HCT116 (cell line): ENCODE measurements at regions not wholly inside any gene's neighbourhood (a gene's known extent, or its start where the extent isn't known, plus 50 kb on each side); places are given as distances from the start of the nearest gene placed in this dataset.

Experiments
- ATAC-seq: fragments of 200-7000 bp; cut with Tn5 transposase; 2 replicates; pipeline ENCODE4 v1.9.1; 2020; ENCODE audit warnings: mild to moderate bottlenecking, moderate library complexity
- BruUV-seq: library from RNA; stranded (reverse); fragments of 400-500 nt; replicated peaks from 2 replicates; lab custom pipeline; 2021; lab: Mats Ljungman, UMichigan
- CTCF ChIA-PET: fragments of 300-600 bp; sonication (Branson Sonifier 250); formaldehyde crosslinking; loops from one replicate; lab custom pipeline; 2021; ENCODE audit warnings: antibody characterized with exemption; lab: Charles Lee
- POLR2A ChIA-PET: fragments of 300-600, 350-600 bp; sonication (Branson Sonifier 250); formaldehyde crosslinking; loops from one replicate; lab custom pipeline; 2021; ENCODE audit warnings: antibody characterized with exemption; lab: Charles Lee
- RAD21 ChIA-PET, 2 experiments: fragments of 300-600 bp; sonication (Branson Sonifier 250); formaldehyde crosslinking; loops; one replicate each; lab custom pipeline; 2023; ENCODE audit warnings: low total read pairs in 2 of 2; ENCODE audit not compliant: uncharacterized antibody in 2 of 2, unreplicated experiment in 2 of 2, low non-redundant PET in 1 of 2; lab: Charles Lee
- DNase-seq: peaks from one replicate; pipeline ENCODE4 v3.0.0-alpha.2; 2010; ENCODE audit warnings: low read depth, low spot score
- H2AFZ ChIP-seq: fragments of 200-600 bp; shearing (Covaris generic), sonication (generic); 2 replicates; pipeline ENCODE4 v1.6.1; 2017; ENCODE audit warnings: low read depth, mixed run types, mixed read lengths, antibody characterized with exemption, low read length; ENCODE audit not compliant: poor library complexity, severe bottlenecking
- H3K27ac ChIP-seq: 2 replicates; pipeline ENCODE4 v1.5.1; 2012; ENCODE audit warnings: low read depth, low read length
- H3K27me3 ChIP-seq: fragments of 200-600 bp; sonication (generic); 2 replicates; pipeline ENCODE4 v1.6.1; 2016; ENCODE audit warnings: mixed run types, low read length, mixed read lengths; ENCODE audit not compliant: insufficient read depth
- H3K36me3 ChIP-seq, 2 experiments: fragments of 200-500 bp in 1 of 2; fragments of 200-600 bp in 1 of 2; sonication (Bioruptor generic) in 1 of 2; sonication (generic) in 1 of 2; 2 replicates each; pipeline versions ENCODE4 v1.5.1 to v1.6.1; 2014 to 2016; ENCODE audit warnings: low read length in 2 of 2, inconsistent platforms in 1 of 2, mixed read lengths in 1 of 2, mixed run types in 1 of 2; ENCODE audit not compliant: insufficient read depth in 2 of 2, control insufficient read depth in 1 of 2
- H3K4me1 ChIP-seq, 2 experiments: fragments of 200-600 bp in 1 of 2; sonication (generic) in 1 of 2; 2 replicates each; pipeline versions ENCODE4 v1.5.1 to v1.6.1; 2012 to 2017; ENCODE audit warnings: low read length in 2 of 2, inconsistent platforms in 1 of 2, mild to moderate bottlenecking in 1 of 2, mixed read lengths in 1 of 2, mixed run types in 1 of 2, moderate library complexity in 1 of 2; ENCODE audit not compliant: insufficient read depth in 2 of 2, control insufficient read depth in 1 of 2
- H3K4me2 ChIP-seq: fragments of 200-600 bp; sonication (generic); 2 replicates; pipeline ENCODE4 v1.6.1; 2017; ENCODE audit warnings: mixed run types, low read length, mixed read lengths
- H3K4me3 ChIP-seq, 2 experiments: fragments of 200-600 bp in 1 of 2; sonication (generic) in 1 of 2; replicated peaks in 1 of 2; 2 replicates each; pipeline ENCODE4 v1.5.1; 2011 to 2016; ENCODE audit warnings: low read length in 2 of 2, control low read depth in 1 of 2, low read depth in 1 of 2, mild to moderate bottlenecking in 1 of 2, mixed read lengths in 1 of 2, mixed run types in 1 of 2
- H3K79me2 ChIP-seq: fragments of 200-600 bp; sonication (generic); 2 replicates; pipeline ENCODE4 v1.6.1; 2017; ENCODE audit warnings: mild to moderate bottlenecking, mixed run types, low read length, moderate library complexity, mixed read lengths; ENCODE audit not compliant: insufficient read depth
- H3K9ac ChIP-seq: fragments of 200-600 bp; sonication (generic); 2 replicates; pipeline ENCODE4 v1.6.1; 2016; ENCODE audit warnings: low read length, mixed read lengths
- H3K9me2 ChIP-seq: fragments of 200-600 bp; sonication (generic), shearing (Covaris generic); 2 replicates; pipeline ENCODE4 v1.6.1; 2017; ENCODE audit warnings: mixed run types, mild to moderate bottlenecking, moderate library complexity; ENCODE audit not compliant: insufficient read depth
- H3K9me3 ChIP-seq, 2 experiments: fragments of 200-500 bp in 1 of 2; fragments of 200-600 bp in 1 of 2; sonication (Bioruptor generic) in 1 of 2; sonication (generic) in 1 of 2; 2 replicates each; pipeline ENCODE4 v1.6.1; 2014 to 2017; ENCODE audit warnings: low read length in 2 of 2, mixed read lengths in 2 of 2, inconsistent platforms in 1 of 2, low read depth in 1 of 2, mild to moderate bottlenecking in 1 of 2, mixed run types in 1 of 2, moderate library complexity in 1 of 2; ENCODE audit not compliant: control insufficient read depth in 1 of 2, insufficient read depth in 1 of 2
- H4K20me1 ChIP-seq: fragments of 200-600 bp; sonication (generic), shearing (Covaris generic); 2 replicates; pipeline ENCODE4 v1.6.1; 2017; ENCODE audit warnings: mixed run types, mild to moderate bottlenecking, moderate library complexity; ENCODE audit not compliant: insufficient read depth
- ATF3 ChIP-seq: IDR thresholded peaks from 2 replicates; pipeline ENCODE4 v1.6.1; 2012
- CBX3 ChIP-seq: IDR thresholded peaks from 2 replicates; pipeline ENCODE4 v1.6.1; 2012; ENCODE audit warnings: low read depth
- CEBPB ChIP-seq: IDR thresholded peaks from 2 replicates; pipeline ENCODE4 v1.6.1; 2012; ENCODE audit warnings: low read depth
- CTCF ChIP-seq, 3 experiments: fragments of 200-600 bp in 1 of 3; sonication (generic) in 1 of 3; IDR thresholded peaks in 2 of 3; conservative IDR thresholded peaks in 1 of 3; 2 replicates each; pipeline ENCODE4 v1.5.1; 2012 to 2017; ENCODE audit warnings: low read depth in 2 of 3, low read length in 2 of 3, antibody characterized with exemption in 1 of 3, borderline replicate concordance in 1 of 3, control low read depth in 1 of 3, mild to moderate bottlenecking in 1 of 3, mixed read lengths in 1 of 3, mixed run types in 1 of 3, moderate library complexity in 1 of 3; ENCODE audit not compliant: insufficient read depth in 1 of 3
- JUND ChIP-seq: IDR thresholded peaks from 2 replicates; pipeline ENCODE4 v1.6.1; 2012
- MAX ChIP-seq: IDR thresholded peaks from 2 replicates; pipeline ENCODE4 v1.6.1; 2012
- RAD21 ChIP-seq: IDR thresholded peaks from 2 replicates; pipeline ENCODE4 v1.6.1; 2012; ENCODE audit warnings: low read depth, mild to moderate bottlenecking
- SIN3A ChIP-seq: IDR thresholded peaks from 2 replicates; pipeline ENCODE4 v1.6.1; 2012; ENCODE audit warnings: low read depth
- SP1 ChIP-seq: IDR thresholded peaks from 2 replicates; pipeline ENCODE4 v1.6.1; 2012; ENCODE audit warnings: low read depth
- YY1 ChIP-seq: IDR thresholded peaks from 2 replicates; pipeline ENCODE4 v1.6.1; 2011; ENCODE audit warnings: low read length, low read depth, moderate library complexity, mild to moderate bottlenecking; ENCODE audit not compliant: insufficient replicate concordance; ENCODE audit errors: extremely low read depth
- ZFX ChIP-seq: fragments of 450-650 bp; IDR thresholded peaks from 2 replicates; pipeline ENCODE4 v1.6.1; 2017
- ZNF274 ChIP-seq: fragments of 200-500 bp; sonication (Bioruptor generic); IDR thresholded peaks from 2 replicates; pipeline ENCODE4 v1.6.1; 2014; ENCODE audit warnings: mild to moderate bottlenecking, low read depth, low read length, inconsistent platforms
- intact Hi-C: fragments of 100-400 bp; cut with micrococcal nuclease; formaldehyde crosslinking; loops from 2 replicates; pipeline ENCODE4 v1.10.0; 2022

GRCh38 chr20:60314727-60315126, 356.5 kb downstream of the CDH26 start:
- DNase-seq, result no peak
- TF ChIP-seq RAD21 (no peak), CBX3 (no peak), ZFX (no peak), ZNF274 (no peak), SIN3A (no peak), JUND (no peak), ATF3 (no peak), YY1 (no peak)
- BruUV-seq, result no TSS peak
- Histone ChIP-seq H4K20me1 (no peaks in the 10 kb centered on the region), H3K9me2 (no peaks in the 10 kb centered on the region), H3K4me2 (no peak overlapping the region), H3K4me1 (no peaks in the 10 kb centered on the region), H3K79me2 (no peaks in the 10 kb centered on the region), H3K27me3 (no peaks in the 10 kb centered on the region), H3K9ac (no peak overlapping the region), H2AFZ (no peak overlapping the region), H3K36me3 (no peaks in the 10 kb centered on the region), H3K4me3 (no peak overlapping the region), H3K9me3 (peaks cover 0 to 17% of the 10 kb centered on the region in 2 experiments; a peak in 2 of 4 replicates), H3K27ac (no peak overlapping the region)
- intact Hi-C loops, result no loop called here
- ATAC-seq, result no peak
- ChIA-PET CTCF (no interaction called here), RAD21 (no interaction called here), POLR2A (no interaction called here)

- H3K4me2 ChIP-seq, result no peak overlapping the region
- no peak overlapping the region for H2AFZ ChIP-seq
- RAD21 ChIA-PET, result no interaction called here
- H3K9me3 ChIP-seq, result peaks cover 0 to 8% of the 10 kb centered on the region in 2 experiments; a peak in 2 of 4 replicates
- BruUV-seq, result no TSS peak
- ATAC-seq (no peak), DNase-seq (no peak)
- intact Hi-C loops, result no loop called here
- H3K27ac ChIP-seq, result no peak overlapping the region
- no peaks in the 10 kb centered on the region for H3K4me1 ChIP-seq
- H3K36me3 ChIP-seq, result no peaks in the 10 kb centered on the region
- CTCF ChIA-PET, result no interaction called here
- TF ChIP-seq ZFX (no peak), SP1 (no peak), ZNF274 (no peak), ATF3 (no peak), SIN3A (no peak), CEBPB (no peak), CTCF (IDR thresholded peaks at IDR 0.05 in 2 of 3, conservative IDR thresholded peaks at IDR 0.05 in 1 of 3; ENCODE audit: borderline replicate concordance in 1 of 3, insufficient read depth in 1 of 3, low read depth in 2 of 3, low read length in 2 of 3) (no peak), YY1 (no peak), MAX (no peak)
- no peaks in the 10 kb centered on the region for H3K27me3 ChIP-seq
- H3K9ac ChIP-seq, result no peak overlapping the region
- no peaks in the 10 kb centered on the region for H4K20me1 ChIP-seq
- H3K79me2 ChIP-seq, result no peaks in the 10 kb centered on the region
- POLR2A ChIA-PET, result no interaction called here
- H3K9me2 ChIP-seq, result no peaks in the 10 kb centered on the region
- no peak overlapping the region for H3K4me3 ChIP-seq
These were observed 358.4 kb downstream of the CDH26 start for GRCh38 chr20:60316476-60317158.
